Tibial nerve (tissue), 3 donors: ENCODE measurements at regions not wholly inside any gene's neighbourhood (a gene's known extent, or its start where the extent isn't known, plus 50 kb on each side); places are given as distances from the start of the nearest gene placed in this dataset.

Experiments
- EP300 ChIP-seq, 2 donors: sonication (generic); formaldehyde crosslinking; IDR thresholded peaks; one replicate each; pipeline ENCODE4 v1.6.1; 2017; ENCODE audit warnings: antibody characterized with exemption in 2 of 2, mild to moderate bottlenecking in 1 of 2
- POLR2A ChIP-seq, 2 donors: fragments of 450-650 bp; IDR thresholded peaks; one replicate each; pipeline ENCODE4 v1.6.1; 2017; ENCODE audit warnings: antibody characterized with exemption in 2 of 2, mild to moderate bottlenecking in 2 of 2, moderate library complexity in 2 of 2

DNA sequence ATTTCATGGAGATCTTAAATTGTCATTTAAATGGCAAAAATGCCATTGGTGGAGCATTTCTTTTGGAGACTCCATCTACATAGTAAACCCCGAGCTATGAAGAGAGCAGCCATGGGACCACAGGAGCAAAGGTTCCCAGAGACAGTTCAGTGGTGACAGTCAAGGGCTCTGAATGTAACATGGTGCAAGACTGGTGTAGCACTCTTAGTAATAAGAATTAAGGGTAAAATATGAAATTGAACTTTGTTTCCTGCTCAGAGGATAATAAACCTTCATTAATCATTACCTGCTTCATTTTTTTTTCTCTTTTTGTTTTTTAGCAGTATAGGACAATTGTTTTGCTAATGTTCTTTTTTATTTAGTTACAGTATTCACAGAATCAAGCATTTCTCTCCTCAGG lies 717.5 kb upstream of the POM121L12 start:
- TF ChIP-seq POLR2A (IDR thresholded peaks at IDR 0.05) = no peak
- no peak for TF ChIP-seq EP300 (IDR thresholded peaks at IDR 0.05)
